Neural cell (in vitro differentiated cells): ENCODE measurements at regions not wholly inside any gene's neighbourhood (a gene's known extent, or its start where the extent isn't known, plus 50 kb on each side); places are given as distances from the start of the nearest gene placed in this dataset.

ENCODE experiments used
- EP300 ChIP-seq: fragments of 450-650 bp; conservative IDR thresholded peaks from 2 replicates; pipeline ENCODE4 v1.6.1; 2014; ENCODE audit warnings: antibody characterized with exemption, mild to moderate bottlenecking, moderate library complexity; ENCODE audit not compliant: poor library complexity, severe bottlenecking
- MXI1 ChIP-seq: fragments of 450-650 bp; conservative IDR thresholded peaks from 2 replicates; pipeline ENCODE4 v1.6.1; 2014; ENCODE audit warnings: antibody characterized with exemption, mild to moderate bottlenecking; ENCODE audit not compliant: poor library complexity, severe bottlenecking
- TF ChIP-seq, protein P1 (sequence below): fragments of 450-650 bp; IDR thresholded peaks from 2 replicates; pipeline ENCODE4 v1.5.1; 2014; ENCODE audit warnings: antibody characterized with exemption, mild to moderate bottlenecking, moderate library complexity; ENCODE audit not compliant: poor library complexity, severe bottlenecking

- TF ChIP-seq MXI1 (no peak), EP300 (no peak)
- TF ChIP-seq, protein P1, sequence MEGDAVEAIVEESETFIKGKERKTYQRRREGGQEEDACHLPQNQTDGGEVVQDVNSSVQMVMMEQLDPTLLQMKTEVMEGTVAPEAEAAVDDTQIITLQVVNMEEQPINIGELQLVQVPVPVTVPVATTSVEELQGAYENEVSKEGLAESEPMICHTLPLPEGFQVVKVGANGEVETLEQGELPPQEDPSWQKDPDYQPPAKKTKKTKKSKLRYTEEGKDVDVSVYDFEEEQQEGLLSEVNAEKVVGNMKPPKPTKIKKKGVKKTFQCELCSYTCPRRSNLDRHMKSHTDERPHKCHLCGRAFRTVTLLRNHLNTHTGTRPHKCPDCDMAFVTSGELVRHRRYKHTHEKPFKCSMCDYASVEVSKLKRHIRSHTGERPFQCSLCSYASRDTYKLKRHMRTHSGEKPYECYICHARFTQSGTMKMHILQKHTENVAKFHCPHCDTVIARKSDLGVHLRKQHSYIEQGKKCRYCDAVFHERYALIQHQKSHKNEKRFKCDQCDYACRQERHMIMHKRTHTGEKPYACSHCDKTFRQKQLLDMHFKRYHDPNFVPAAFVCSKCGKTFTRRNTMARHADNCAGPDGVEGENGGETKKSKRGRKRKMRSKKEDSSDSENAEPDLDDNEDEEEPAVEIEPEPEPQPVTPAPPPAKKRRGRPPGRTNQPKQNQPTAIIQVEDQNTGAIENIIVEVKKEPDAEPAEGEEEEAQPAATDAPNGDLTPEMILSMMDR, result no peak
Measured at GRCh38 chr18:56009411-56009810, 421.4 kb upstream of the TCF4 start.
